ENCODE measurements at regions not wholly inside any gene's neighbourhood (a gene's known extent, or its start where the extent isn't known, plus 50 kb on each side); places are given as distances from the start of the nearest gene placed in this dataset.

DNA sequence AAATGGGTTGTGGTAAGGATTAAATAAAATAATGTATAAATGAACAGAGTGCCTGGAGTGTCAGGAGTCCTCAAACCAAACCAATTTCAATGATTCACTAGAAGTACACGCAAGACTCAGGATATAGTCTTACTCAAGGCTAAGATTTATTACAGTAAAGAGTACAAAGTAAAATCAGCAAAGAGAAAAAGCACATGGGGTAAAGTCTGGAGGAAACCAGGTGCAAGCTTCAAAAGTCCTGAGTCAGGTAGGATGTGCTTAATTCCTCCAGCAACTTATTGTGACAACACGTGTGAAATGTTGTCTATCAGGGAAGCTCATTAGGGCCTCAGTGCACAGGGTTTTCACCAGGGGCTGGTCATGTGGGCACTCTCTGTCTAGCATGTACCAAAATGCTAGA lies 105.8 kb upstream of the NAP1L1 start:
- TF ChIP-seq EGR1 (IDR thresholded peaks at IDR 0.05) (no peak), EP300 (IDR thresholded peaks at IDR 0.05; ENCODE audit: borderline replicate concordance) (no peak), CEBPB (IDR thresholded peaks at IDR 0.05) (no peak), CREB1 (IDR thresholded peaks at IDR 0.05; ENCODE audit: low read depth) (no peak), ZBTB7A (IDR thresholded peaks at IDR 0.05; ENCODE audit: low read depth) (no peak)
- TF ChIP-seq, protein P1, sequence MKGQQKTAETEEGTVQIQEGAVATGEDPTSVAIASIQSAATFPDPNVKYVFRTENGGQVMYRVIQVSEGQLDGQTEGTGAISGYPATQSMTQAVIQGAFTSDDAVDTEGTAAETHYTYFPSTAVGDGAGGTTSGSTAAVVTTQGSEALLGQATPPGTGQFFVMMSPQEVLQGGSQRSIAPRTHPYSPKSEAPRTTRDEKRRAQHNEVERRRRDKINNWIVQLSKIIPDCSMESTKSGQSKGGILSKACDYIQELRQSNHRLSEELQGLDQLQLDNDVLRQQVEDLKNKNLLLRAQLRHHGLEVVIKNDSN (IDR thresholded peaks at IDR 0.05): no peak
